Lower leg skin (tissue), 3 donors: ENCODE measurements at regions not wholly inside any gene's neighbourhood (a gene's known extent, or its start where the extent isn't known, plus 50 kb on each side); places are given as distances from the start of the nearest gene placed in this dataset.

Experiments
- CTCF ChIP-seq, 3 donors: fragments of 450-650 bp; IDR thresholded peaks; one replicate each; pipeline ENCODE4 v1.5.1; 2016; ENCODE audit warnings: antibody characterized with exemption in 3 of 3, mild to moderate bottlenecking in 3 of 3, moderate library complexity in 2 of 3
- POLR2A ChIP-seq, 2 donors: fragments of 450-650 bp; IDR thresholded peaks; one replicate each; pipeline ENCODE4 v1.6.1; 2016 to 2017; ENCODE audit warnings: antibody characterized with exemption in 2 of 2, mild to moderate bottlenecking in 1 of 2, moderate library complexity in 1 of 2

- TF ChIP-seq POLR2A (IDR thresholded peaks at IDR 0.05), result no peak
- no peak for TF ChIP-seq CTCF (IDR thresholded peaks at IDR 0.05)
These were observed 213.8 kb downstream of the SMAD2 start for GRCh38 chr18:47716632-47717185.
